ENCODE measurements at regions not wholly inside any gene's neighbourhood (a gene's known extent, or its start where the extent isn't known, plus 50 kb on each side); places are given as distances from the start of the nearest gene placed in this dataset.

DNA sequence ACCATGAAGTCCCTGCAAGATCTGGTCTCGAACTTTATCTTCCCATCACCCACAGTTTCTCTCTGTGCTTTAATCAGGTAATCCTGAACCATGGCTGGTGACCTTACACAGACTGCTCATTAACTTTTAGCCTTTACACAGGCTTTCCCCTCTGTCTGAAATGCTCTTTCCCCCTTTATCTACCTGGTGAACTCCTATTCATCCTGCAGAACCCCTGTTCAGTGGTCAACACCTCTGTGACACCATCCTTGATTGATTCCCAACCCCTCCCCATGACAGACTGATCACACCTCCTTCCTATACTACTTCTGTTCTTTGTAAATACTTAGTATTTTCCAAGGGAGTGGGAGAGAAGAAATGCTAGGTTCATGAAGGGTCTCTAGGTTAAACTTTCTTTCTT is 254.0 kb downstream of the RPS24 start:
- no peak overlapping the region for H3K4me3 ChIP-seq (ENCODE audit: low read depth, low read length)
- TF ChIP-seq, protein P1, sequence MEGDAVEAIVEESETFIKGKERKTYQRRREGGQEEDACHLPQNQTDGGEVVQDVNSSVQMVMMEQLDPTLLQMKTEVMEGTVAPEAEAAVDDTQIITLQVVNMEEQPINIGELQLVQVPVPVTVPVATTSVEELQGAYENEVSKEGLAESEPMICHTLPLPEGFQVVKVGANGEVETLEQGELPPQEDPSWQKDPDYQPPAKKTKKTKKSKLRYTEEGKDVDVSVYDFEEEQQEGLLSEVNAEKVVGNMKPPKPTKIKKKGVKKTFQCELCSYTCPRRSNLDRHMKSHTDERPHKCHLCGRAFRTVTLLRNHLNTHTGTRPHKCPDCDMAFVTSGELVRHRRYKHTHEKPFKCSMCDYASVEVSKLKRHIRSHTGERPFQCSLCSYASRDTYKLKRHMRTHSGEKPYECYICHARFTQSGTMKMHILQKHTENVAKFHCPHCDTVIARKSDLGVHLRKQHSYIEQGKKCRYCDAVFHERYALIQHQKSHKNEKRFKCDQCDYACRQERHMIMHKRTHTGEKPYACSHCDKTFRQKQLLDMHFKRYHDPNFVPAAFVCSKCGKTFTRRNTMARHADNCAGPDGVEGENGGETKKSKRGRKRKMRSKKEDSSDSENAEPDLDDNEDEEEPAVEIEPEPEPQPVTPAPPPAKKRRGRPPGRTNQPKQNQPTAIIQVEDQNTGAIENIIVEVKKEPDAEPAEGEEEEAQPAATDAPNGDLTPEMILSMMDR (IDR thresholded peaks at IDR 0.05; ENCODE audit: low read depth, low read length, missing control alignments): no peak
- DNase-seq (ENCODE audit: low read depth): no peak
- in situ Hi-C loops (cut with HindIII; ENCODE audit: low sequenced_read_pairs): no loop called here

DNA sequence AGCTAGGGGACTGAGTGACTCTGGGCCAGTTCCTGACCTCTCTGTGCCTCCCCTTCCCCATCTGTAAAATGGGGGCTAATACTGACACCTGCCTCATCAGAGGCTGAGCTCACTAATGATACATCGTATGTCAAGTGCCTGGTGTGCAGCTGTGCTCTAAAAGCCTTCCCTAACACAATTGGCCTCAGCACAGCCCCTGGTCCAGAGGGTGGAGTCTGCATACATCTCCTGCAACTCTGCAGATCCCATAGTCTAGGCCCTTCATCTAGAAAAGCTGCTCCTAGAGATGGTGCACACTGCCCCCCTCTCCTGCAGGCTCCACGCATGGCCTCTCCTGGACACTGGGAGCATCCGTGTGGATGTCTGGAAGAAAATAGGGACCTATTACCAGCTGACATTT is 255.0 kb downstream of the RPS24 start:
- TF ChIP-seq, protein P1 (IDR thresholded peaks at IDR 0.05; ENCODE audit: low read depth, low read length, missing control alignments): no peak

DNA sequence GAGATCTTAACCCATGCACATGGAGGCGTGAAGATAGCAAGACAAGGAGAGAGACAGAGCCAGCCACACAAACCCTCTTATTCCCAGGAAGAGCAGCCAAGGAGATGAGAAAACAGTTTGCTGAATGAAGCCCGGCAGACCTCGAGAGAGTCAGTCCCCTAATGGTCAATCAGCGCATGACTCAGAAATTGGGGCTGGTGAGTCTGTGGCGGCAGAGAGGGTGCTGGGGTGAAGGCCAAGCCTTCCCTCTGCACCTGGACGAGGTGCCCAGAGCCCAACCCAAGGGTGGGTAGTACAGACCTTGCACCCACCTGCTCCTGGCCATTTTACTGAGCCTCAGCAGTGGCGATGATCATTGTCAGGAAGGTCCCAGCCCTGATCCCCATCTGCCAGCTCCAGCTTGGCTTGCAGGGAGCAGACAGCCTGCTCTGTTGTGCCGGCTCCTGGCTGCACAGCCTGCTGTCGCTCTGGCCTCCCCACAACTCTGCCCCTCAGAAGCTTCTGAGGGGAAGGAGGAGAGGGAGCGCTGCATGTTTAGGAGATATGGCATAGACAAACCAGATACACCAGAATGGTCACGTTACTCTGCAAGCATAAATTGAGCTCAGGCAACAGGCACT is 256.6 kb downstream of the RPS24 start:
- H3K4me3 ChIP-seq (ENCODE audit: low read depth, low read length): no peak overlapping the region
- TF ChIP-seq, protein P1 (IDR thresholded peaks at IDR 0.05; ENCODE audit: low read depth, low read length, missing control alignments): peak; percentile 21

More for the DNA sequence above, 255.0 kb downstream of the RPS24 start:
- in situ Hi-C loops (cut with HindIII; ENCODE audit: low sequenced_read_pairs): no loop called here
- no peak for DNase-seq (ENCODE audit: low read depth)
- H3K4me3 ChIP-seq (ENCODE audit: low read depth, low read length): no peak overlapping the region

DNA sequence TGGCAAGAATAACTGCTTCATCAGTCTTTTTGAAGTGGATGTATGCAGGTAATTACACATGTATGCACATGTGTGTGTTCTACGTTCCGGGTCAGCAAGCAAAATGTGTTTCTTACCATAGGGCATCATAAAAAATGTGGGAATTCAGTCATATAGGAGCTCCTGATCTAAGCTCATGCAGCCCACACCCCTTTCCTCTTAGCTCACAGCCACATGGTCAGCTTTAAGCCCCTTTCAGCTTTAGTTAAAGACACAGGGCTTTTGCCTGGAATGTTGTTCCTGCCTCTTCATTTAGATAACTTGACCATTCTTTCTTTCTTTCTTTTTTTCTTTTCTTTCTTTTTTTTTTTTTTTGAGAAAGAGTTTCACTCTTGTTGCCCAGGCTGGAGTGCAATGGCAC is 258.1 kb downstream of the RPS24 start:
- in situ Hi-C loops (cut with HindIII; ENCODE audit: low sequenced_read_pairs): no loop called here
- TF ChIP-seq, protein P1 (IDR thresholded peaks at IDR 0.05; ENCODE audit: low read depth, low read length, missing control alignments): no peak
- no peak for DNase-seq (ENCODE audit: low read depth)
- H3K4me3 ChIP-seq (ENCODE audit: low read depth, low read length): no peak overlapping the region

More for the DNA sequence above, 256.6 kb downstream of the RPS24 start:
- no peak for DNase-seq (ENCODE audit: low read depth)
- in situ Hi-C loops (cut with HindIII; ENCODE audit: low sequenced_read_pairs): no loop called here

DNA sequence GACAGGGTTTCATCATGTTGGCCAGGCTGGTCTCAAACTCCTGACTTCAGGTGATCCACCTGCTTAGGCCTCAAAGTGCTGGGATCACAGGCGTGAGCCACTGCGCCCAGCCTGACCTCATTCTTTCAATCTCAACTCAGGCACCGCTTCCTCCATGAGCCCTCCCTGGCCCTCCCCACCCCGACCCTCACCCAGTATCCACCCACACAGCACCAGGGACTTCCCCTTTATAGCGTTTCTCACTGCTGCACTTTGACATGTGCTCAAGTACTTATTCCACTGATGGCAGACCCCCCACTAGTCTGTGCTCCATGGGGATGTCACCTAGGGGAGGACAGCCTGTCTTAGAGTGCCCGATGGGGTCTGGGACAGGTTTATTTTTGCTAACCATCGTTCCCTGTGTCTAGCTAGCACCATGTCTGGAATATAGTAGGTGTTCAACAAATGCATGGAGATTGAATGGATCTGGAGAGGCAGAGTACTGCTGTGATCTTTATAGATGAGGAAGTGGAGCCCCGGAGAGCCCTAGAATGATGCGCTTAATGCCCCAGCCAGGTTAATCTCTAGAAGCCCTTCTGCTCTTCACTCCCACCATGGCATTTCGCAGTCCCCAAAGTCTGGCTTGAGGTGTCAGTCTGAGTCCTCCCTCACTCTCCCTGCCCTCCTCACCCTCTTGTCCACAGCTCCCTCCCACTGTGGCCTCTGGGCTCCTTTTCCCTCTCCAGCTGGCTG is 258.8 kb downstream of the RPS24 start:
- TF ChIP-seq, protein P1 (IDR thresholded peaks at IDR 0.05; ENCODE audit: low read depth, low read length, missing control alignments): no peak
- DNase-seq (ENCODE audit: low read depth): no peak
- no peak overlapping the region for H3K4me3 ChIP-seq (ENCODE audit: low read depth, low read length)
- in situ Hi-C loops (cut with HindIII; ENCODE audit: low sequenced_read_pairs): no loop called here

DNA sequence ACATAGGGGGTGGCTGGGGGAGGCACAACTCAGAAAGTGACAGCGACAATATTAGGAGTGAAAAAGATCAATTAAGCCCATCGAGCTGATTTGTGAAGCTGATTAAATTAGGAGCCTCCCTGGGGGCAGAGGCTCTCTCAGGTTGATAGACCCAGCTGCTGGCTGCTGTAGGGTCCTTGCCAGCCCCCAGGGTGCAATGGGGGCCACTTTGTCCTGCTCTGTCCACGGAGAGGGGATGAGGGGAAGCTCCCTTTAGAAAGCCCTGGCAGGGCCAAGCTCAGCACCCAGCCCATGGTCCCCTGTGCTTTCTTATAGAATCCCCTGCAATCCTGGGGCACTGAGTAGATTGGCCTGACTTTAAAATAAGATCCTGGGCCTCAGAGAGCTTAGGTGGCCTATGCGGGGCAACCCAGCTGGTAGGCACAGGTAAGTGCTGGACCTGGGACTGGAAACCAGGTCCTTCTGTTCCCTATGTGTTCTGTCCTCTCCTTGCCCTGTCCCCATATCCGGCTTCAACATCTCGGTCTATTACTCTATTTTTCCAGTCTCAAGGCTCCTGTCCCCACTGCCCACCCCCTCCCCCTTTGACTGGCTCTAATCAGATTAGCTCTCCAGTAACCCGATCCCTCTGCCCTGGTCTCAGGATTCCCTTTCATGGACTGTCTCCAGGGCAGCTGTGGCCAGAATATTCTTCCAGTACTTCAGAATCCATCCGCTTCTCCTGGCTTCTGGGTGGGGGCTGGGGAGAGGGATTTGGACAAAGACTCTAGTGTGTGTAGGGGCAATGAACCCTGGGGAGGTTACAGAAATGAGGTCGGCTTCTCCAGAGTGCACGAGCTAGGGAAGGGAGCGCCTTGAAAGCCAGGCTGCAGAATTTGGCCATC is 259.6 kb downstream of the RPS24 start:
- in situ Hi-C loops (cut with HindIII; ENCODE audit: low sequenced_read_pairs): no loop called here
- TF ChIP-seq, protein P1 (IDR thresholded peaks at IDR 0.05; ENCODE audit: low read depth, low read length, missing control alignments): no peak
- H3K4me3 ChIP-seq (ENCODE audit: low read depth, low read length): no peak overlapping the region
- peak; percentile 9 for DNase-seq (ENCODE audit: low read depth)
